GM18907 (cell line): ENCODE measurements at regions not wholly inside any gene's neighbourhood (a gene's known extent, or its start where the extent isn't known, plus 50 kb on each side); places are given as distances from the start of the nearest gene placed in this dataset.

Source experiments
- ATAC-seq: cut with Tn5 transposase; IDR thresholded peaks from one replicate; pipeline ENCODE4 v1.9.1; 2021; ENCODE audit warnings: mild to moderate bottlenecking, moderate library complexity; ENCODE audit not compliant: unreplicated experiment

DNA sequence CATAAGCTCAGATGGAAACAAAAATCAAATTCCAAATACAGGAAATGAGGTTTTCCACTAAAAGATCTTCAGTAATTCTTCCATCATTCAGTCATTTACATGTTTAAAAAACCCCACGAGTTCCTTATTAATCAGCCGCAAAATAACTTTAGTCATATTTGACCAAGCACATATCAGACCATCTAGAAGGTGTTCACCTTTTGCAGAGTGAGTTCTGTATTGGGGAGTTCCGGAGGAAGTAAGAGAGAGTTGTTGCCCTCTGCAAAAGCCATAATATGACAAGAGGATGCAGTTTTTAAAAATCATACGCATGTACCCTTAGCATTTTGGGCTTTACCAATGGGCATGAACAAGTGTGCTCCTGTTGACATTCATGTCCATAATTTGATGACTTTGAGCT is 61.6 kb downstream of the CCR1 start:
- no peak for ATAC-seq

DNA sequence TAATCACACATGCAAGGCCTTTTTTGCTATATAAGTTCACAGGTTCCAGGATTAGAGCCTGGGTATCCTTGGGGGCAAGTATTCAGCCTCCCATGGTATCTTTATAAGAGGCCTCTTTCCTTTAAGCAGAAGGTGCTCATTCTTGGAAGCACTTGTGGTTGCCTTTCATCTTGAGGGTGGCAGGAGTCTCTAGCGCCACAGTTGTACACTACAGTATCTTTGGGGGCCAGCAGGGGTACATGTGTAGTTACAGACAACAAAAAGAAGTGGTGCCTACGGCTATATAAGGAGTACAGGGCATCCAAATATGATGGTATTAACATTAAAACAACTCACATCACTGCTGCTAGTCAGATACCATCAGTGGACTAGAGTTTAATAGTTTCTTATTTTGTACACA is 62.1 kb downstream of the CCR1 start:
- no peak for ATAC-seq

- ATAC-seq, result no peak
Measured at GRCh38 chr3:46145147-46145546, 63.0 kb downstream of the CCR1 start.

- ATAC-seq, result no peak
Measured at GRCh38 chr3:46143951-46144473, 64.1 kb downstream of the CCR1 start.

- no peak for ATAC-seq
Measured at GRCh38 chr3:46141813-46142212, 66.3 kb downstream of the CCR1 start.

DNA sequence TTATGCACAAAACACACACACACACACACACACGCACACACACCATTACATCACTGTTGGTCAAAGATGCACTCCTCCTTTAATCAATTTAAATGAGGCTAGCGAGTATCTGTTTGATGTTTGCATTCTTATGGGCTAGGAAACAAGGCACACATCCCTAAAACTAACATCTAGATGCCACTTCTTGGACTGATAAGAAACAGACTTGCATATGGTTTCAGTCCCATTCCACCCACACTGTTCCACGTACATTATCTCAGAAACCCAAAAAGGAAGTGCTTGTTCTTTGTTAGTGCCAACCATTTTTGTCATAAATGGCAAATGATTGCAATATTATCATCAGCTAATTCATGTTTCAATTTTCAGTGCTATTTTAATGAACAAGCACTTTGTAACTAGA is 69.5 kb downstream of the CCR1 start:
- ATAC-seq, result no peak

DNA sequence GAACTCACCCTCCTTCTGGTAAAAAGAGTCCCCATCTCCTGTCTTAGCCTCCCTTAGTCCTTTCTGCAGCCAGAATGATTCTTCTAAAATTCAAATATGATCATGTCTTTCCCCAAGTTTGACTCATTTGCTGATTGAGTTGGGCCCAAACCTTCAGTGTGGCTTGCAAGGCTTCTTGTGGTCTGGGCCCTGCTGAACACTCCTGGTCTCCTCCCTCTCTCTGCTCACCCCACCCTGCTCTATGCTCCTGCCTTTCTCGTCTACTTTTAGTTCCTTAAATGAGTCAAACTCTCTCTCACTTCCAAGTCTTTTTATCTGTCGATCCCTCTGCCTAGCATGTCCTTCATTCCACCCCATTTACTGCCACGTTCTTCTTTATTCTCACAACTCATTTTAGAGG is 72.6 kb downstream of the CCR1 start:
- no peak for ATAC-seq

GRCh38 chr3:46133285-46133684 is 74.8 kb downstream of the CCR1 start:
- no peak for ATAC-seq

DNA sequence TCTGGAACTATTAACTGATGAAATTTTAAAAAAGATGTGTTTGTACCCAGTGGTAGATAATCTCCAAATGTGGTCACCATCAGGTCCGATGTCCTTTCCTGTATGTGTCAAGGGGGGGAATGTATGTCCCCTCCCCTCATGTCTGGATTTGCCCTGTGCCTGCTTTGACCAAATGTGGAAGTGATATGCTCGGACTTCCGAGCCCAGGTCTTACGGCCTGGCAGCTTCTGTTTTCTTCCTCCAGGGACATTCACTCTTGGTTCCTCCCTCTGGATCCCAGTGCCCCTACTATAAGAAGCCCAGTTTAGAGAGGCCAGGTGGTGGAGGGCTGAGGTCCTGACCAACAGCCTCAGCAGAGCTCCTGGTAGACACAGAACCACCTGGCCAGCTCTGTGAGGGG is 75.5 kb downstream of the CCR1 start:
- no peak for ATAC-seq

- no peak for ATAC-seq
Measured at GRCh38 chr3:46131884-46132450, 76.1 kb downstream of the CCR1 start.

DNA sequence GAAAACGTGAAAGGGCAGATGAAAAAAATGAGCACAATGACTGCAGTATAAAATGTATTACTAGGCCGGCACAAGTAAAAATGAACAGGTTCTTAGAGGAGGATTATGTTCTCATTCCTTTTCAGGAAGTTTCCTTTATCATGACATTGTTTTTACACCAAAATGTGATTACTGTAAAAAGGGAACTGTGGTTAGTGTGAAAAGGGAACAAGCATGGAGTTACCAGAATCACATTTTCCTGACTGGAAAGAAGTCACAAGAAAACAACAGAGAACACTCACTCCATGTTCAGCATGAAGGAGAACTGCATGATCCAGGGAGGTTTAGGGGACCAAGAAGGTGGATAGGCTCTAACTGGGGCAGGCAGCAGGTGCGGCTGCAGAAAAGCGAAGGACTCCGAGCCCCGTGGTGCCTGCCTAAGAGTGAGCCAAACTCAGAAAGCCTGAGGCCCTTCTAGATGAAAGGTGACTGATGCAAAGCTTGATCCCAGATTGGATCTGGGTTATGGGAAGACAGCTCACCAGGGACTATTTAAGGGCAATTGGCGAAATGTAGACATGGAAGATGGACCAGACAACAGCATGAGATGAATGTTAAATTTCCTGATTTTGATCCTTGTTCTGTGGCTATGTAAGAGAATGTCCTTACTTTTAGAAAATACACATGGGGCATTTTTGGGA is 77.3 kb downstream of the CCR1 start:
- ATAC-seq, result no peak

- no peak for ATAC-seq
Measured at GRCh38 chr3:46129588-46130272, 78.4 kb downstream of the CCR1 start.

- ATAC-seq, result no peak
Measured at GRCh38 chr3:46127503-46127902, 80.6 kb downstream of the CCR1 start.

DNA sequence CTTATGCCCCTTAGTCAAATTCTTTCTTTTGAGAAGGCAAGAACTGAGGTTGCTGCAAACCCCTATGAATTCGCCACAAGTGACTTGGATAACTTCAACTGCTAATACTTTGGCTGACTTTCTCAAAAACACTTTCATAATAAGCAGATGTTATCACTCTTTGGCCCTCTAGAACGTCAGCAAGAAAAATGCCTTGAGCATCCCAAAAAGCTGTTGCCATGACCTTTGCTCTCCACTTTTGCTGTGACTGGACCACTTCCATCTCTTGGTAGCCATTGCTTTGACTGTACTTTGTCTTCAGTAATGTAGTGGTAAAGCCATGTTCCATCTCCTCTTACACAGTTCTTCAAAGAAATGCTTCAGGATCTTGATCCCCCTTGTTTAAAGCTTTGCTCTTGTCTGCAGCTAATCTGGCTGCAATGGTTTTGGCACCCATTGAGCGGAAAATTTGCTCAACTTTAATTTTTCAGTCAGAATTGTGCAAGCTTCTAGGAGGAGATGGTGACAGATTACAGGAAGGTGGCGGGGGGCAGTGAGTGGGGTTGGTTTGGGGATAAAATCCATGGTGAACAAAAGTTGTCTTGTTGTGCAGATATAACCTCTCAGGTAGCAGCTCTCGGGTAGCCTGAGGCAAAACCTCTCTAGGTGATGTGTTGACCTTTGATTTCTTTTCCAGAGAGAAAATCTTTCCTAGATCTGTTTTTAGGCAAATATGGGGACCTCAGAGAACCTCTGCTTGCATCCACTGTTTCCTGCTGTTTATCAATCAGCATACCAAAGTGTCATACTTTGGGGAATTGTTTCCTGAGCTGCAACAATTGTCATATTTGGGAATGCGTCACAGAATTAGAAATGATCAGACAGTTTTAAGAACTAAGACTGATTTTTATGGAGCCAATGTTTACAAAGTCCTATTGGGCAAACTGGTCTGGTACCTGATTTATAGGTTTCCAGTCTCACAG is 83.6 kb downstream of the CCR1 start:
- no peak for ATAC-seq

GRCh38 chr3:46123646-46124045 is 84.5 kb downstream of the CCR1 start:
- no peak for ATAC-seq

- no peak for ATAC-seq
Measured at GRCh38 chr3:46122091-46122490, 86.0 kb downstream of the CCR1 start.

GRCh38 chr3:46120983-46121382 is 87.1 kb downstream of the CCR1 start:
- no peak for ATAC-seq

DNA sequence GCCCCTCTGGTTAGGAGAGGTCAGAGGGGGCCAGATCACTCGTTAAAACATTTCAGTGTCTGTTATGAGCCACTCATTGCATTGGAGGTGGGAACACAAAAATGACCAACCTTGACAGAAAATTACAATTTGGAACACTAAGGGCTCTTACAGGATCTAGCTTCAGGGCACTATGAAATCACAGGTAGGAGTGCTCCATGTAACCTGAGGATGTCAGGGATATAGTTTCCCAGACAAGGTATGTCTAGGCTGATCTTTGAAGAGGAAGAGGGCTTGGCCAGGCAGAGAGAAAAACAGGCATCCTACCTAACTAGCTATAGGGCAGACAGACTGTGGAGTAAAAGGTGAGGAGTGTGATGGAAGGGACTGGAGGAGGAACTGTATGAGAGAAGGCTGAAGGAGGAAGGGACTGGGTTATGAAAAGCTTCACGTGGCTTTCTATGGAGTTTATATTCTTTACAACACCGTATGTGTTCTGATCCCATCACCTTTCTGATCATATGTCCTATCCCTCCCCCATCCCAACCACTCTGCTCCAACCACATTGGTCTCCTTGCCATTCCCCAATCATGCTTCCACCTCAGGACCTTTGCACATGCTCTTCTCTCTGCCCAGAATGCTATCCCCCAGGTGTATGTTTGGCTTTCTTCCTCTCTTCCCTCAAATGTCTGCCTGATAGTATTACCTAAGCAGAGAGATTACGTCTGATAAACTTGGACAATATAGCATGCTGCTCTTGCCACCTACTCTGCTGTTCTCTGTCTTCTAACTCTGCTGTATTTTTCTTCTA is 88.2 kb downstream of the CCR1 start:
- no peak for ATAC-seq

GRCh38 chr3:46119253-46119652 is 88.9 kb downstream of the CCR1 start:
- ATAC-seq, result no peak

DNA sequence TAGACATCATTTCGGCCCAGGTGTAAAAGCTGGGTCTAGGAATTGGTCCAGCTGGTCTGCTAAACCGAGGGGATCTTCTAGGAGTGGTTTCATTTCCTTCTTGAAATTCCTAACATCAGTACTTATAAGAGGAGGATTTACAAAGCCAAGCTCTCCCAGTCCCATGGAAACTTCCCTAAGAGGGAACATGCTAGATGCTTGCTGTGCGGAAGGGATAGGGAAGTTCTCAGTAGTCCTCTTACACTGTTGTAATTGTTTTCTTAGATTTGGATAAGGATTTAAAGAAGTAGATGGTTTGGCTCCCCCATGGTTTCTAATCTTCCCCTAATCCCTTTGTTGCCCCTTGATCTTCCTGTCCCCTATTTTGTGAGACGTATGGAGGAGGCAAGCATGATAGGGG is 89.7 kb upstream of the XCR1 start:
- no peak for ATAC-seq
